WTC11 (cell line): ENCODE measurements at regions not wholly inside any gene's neighbourhood (a gene's known extent, or its start where the extent isn't known, plus 50 kb on each side); places are given as distances from the start of the nearest gene placed in this dataset.

ENCODE experiments used
- ATAC-seq: fragments of 200-7000 bp; cut with Tn5 transposase; 2 replicates; pipeline ENCODE4 v1.10.0; 2021; ENCODE audit warnings: mild to moderate bottlenecking, moderate library complexity
- CTCF ChIA-PET: fragments of 300-600 bp; sonication (Branson Sonifier 250); formaldehyde crosslinking; loops from one replicate; lab custom pipeline; 2021; ENCODE audit warnings: antibody characterized with exemption; lab: Charles Lee
- POLR2A ChIA-PET: fragments of 350-600 bp; sonication (Branson Sonifier 250); formaldehyde crosslinking; loops from one replicate; lab custom pipeline; 2021; ENCODE audit warnings: antibody characterized with exemption; lab: Charles Lee
- DNase-seq: peaks from one replicate; pipeline ENCODE4 v3.0.0; 2021; ENCODE audit warnings: low spot score
- H3K27ac Mint-ChIP-seq: 2 replicates; pipeline ENCODE4 v1.8.0; 2021; ENCODE audit warnings: mixed read lengths
- H3K27me3 Mint-ChIP-seq: 2 replicates; pipeline ENCODE4 v1.8.0; 2021; ENCODE audit warnings: low read depth, mild to moderate bottlenecking, moderate library complexity, mixed read lengths
- H3K36me3 Mint-ChIP-seq: 2 replicates; pipeline ENCODE4 v1.8.0; 2021; ENCODE audit warnings: mixed read lengths
- H3K4me1 Mint-ChIP-seq: 2 replicates; pipeline ENCODE4 v1.8.0; 2022; ENCODE audit warnings: mixed read lengths
- H3K4me3 Mint-ChIP-seq: 2 replicates; pipeline ENCODE4 v1.8.0; 2021; ENCODE audit warnings: mild to moderate bottlenecking, moderate library complexity, mixed read lengths
- H3K9me3 Mint-ChIP-seq: 2 replicates; pipeline ENCODE4 v1.8.0; 2021; ENCODE audit warnings: mixed read lengths
- ATF1 ChIP-seq: sonication (generic); formaldehyde crosslinking; IDR thresholded peaks from 2 replicates; pipeline ENCODE4 v1.8.1; 2023; ENCODE audit warnings: mild to moderate bottlenecking, moderate library complexity, missing genetic modification reagents
- CBFB ChIP-seq: sonication (generic); formaldehyde crosslinking; IDR thresholded peaks from 2 replicates; pipeline ENCODE4 v1.8.1; 2022; ENCODE audit warnings: mild to moderate bottlenecking, low read depth, missing genetic modification reagents
- FOXK1 ChIP-seq: sonication (generic); formaldehyde crosslinking; IDR thresholded peaks from 2 replicates; pipeline ENCODE4 v1.8.0; 2022; ENCODE audit warnings: mild to moderate bottlenecking, moderate library complexity, missing genetic modification reagents
- IRF2 ChIP-seq: sonication (generic); formaldehyde crosslinking; IDR thresholded peaks from 2 replicates; pipeline ENCODE4 v1.8.0; 2022; ENCODE audit warnings: low read depth, missing genetic modification reagents, borderline replicate concordance
- JUN ChIP-seq: sonication (generic); formaldehyde crosslinking; IDR thresholded peaks from 2 replicates; pipeline ENCODE4 v1.8.0; 2023; ENCODE audit warnings: mild to moderate bottlenecking, missing genetic modification reagents
- KAT7 ChIP-seq: sonication (generic); formaldehyde crosslinking; IDR thresholded peaks from 2 replicates; pipeline ENCODE4 v1.8.1; 2023; ENCODE audit warnings: missing genetic modification reagents, mild to moderate bottlenecking, borderline replicate concordance
- MYBL2 ChIP-seq: sonication (generic); formaldehyde crosslinking; IDR thresholded peaks from 2 replicates; pipeline ENCODE4 v1.8.1; 2023; ENCODE audit warnings: mild to moderate bottlenecking, moderate library complexity, missing genetic modification reagents
- NFE2L1 ChIP-seq: sonication (generic); formaldehyde crosslinking; IDR thresholded peaks from 2 replicates; pipeline ENCODE4 v1.8.1; 2023; ENCODE audit warnings: missing genetic modification reagents
- NR3C1 ChIP-seq: sonication (generic); formaldehyde crosslinking; conservative IDR thresholded peaks from 2 replicates; pipeline ENCODE4 v1.8.1; 2023; ENCODE audit warnings: low read depth, mild to moderate bottlenecking, missing genetic modification reagents
- OVOL2 ChIP-seq: fragments of 250-450 bp; sonication (Bioruptor Pico); IDR thresholded peaks from 2 replicates; pipeline ENCODE4 v1.9.0; 2021; ENCODE audit warnings: mild to moderate bottlenecking, borderline replicate concordance
- PRRX2 ChIP-seq: fragments of 250-450 bp; sonication (Bioruptor Pico); IDR thresholded peaks from 2 replicates; pipeline ENCODE4 v1.8.0; 2021; ENCODE audit warnings: mild to moderate bottlenecking
- SP1 ChIP-seq: sonication (generic); formaldehyde crosslinking; conservative IDR thresholded peaks from 2 replicates; pipeline ENCODE4 v1.8.1; 2022; ENCODE audit warnings: missing genetic modification reagents
- TCF7 ChIP-seq: sonication (generic); formaldehyde crosslinking; IDR thresholded peaks from 2 replicates; pipeline ENCODE4 v1.8.0; 2022; ENCODE audit warnings: mild to moderate bottlenecking, low read depth, missing genetic modification reagents, moderate library complexity
- TEAD1 ChIP-seq: sonication (generic); formaldehyde crosslinking; IDR thresholded peaks from 2 replicates; pipeline ENCODE4 v1.8.0; 2022; ENCODE audit warnings: mild to moderate bottlenecking, missing genetic modification reagents
- ZNF317 ChIP-seq: sonication (generic); formaldehyde crosslinking; IDR thresholded peaks from 2 replicates; pipeline ENCODE4 v1.8.1; 2023; ENCODE audit warnings: low read depth, mild to moderate bottlenecking, moderate library complexity, missing genetic modification reagents, borderline replicate concordance
- ZNF396 ChIP-seq: fragments of 250-450 bp; sonication (Bioruptor Pico); IDR thresholded peaks from 2 replicates; pipeline ENCODE4 v1.8.0; 2021; ENCODE audit warnings: mild to moderate bottlenecking, moderate library complexity, borderline replicate concordance
- ZNF416 ChIP-seq: fragments of 250-450 bp; sonication (Bioruptor Pico); IDR thresholded peaks from 2 replicates; pipeline ENCODE4 v1.9.0; 2021; ENCODE audit warnings: mild to moderate bottlenecking, inconsistent platforms
- ZNF671 ChIP-seq: fragments of 250-450 bp; sonication (Bioruptor Pico); IDR thresholded peaks from 2 replicates; pipeline ENCODE4 v1.8.0; 2021; ENCODE audit warnings: mild to moderate bottlenecking
- TF ChIP-seq, protein P1 (sequence below): sonication (generic); formaldehyde crosslinking; IDR thresholded peaks from 2 replicates; pipeline ENCODE4 v1.8.1; 2023; ENCODE audit warnings: mild to moderate bottlenecking, missing genetic modification reagents
- TF ChIP-seq, protein P2 (sequence below): sonication (generic); formaldehyde crosslinking; IDR thresholded peaks from 2 replicates; pipeline ENCODE4 v1.8.0; 2022; ENCODE audit warnings: mild to moderate bottlenecking, missing genetic modification reagents
- TF ChIP-seq, protein P3 (sequence below): fragments of 250-450 bp; sonication (Bioruptor Pico); IDR thresholded peaks from 2 replicates; pipeline ENCODE4 v1.9.0; 2021; ENCODE audit warnings: mild to moderate bottlenecking
- TF ChIP-seq, protein P4 (sequence below): sonication (generic); formaldehyde crosslinking; IDR thresholded peaks from 2 replicates; pipeline ENCODE4 v1.8.0; 2022; ENCODE audit warnings: mild to moderate bottlenecking, missing genetic modification reagents
- TF ChIP-seq, protein P5 (sequence below): sonication (generic); formaldehyde crosslinking; IDR thresholded peaks from 2 replicates; pipeline ENCODE4 v1.8.1; 2022; ENCODE audit warnings: mild to moderate bottlenecking, moderate library complexity, missing genetic modification reagents

DNA sequence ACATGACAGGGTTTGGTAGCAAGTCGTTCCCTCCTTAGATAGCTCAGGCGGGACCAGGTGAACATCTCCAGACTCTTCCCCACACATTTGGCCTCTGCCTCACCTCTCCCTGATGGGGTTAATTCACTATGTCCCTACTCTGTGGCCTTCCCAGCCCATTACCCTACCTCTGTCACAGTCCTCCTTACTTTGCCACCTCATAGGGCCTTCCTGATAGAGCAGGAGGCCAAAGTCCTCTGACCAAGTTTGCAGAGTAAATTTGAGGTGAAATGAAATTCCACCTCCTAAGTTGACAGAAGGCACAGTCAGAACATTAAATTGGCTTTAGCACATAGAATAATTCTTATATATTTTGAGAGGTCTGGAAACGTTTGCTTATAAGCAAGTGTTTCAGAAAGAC, 53.1 kb upstream of the ARMC2 start:
- Mint-ChIP-seq H3K27me3 (no peaks in the 10 kb centered on the region), H3K36me3 (no peaks in the 10 kb centered on the region), H3K4me3 (no peak overlapping the region), H3K9me3 (no peaks in the 10 kb centered on the region), H3K27ac (no peak overlapping the region), H3K4me1 (peaks cover 14% of the 10 kb centered on the region)
- ChIA-PET CTCF (interaction anchor here (0.7 kb wide), 1 partner anchor 74 kb away, joined by 3 read pairs; no protein-coding TSS in a partner anchor), POLR2A (no interaction called here)
- ATAC-seq (no peak), DNase-seq (no peak)
- TF ChIP-seq JUN (CRISPR knock-in tag) (no peak), TEAD1 (no peak), ZNF416 (no peak), CBFB (CRISPR knock-in tag) (no peak), ZNF396 (CRISPR knock-in tag) (no peak), ATF1 (CRISPR knock-in tag) (no peak), NFE2L1 (CRISPR knock-in tag) (no peak)
- TF ChIP-seq, protein P1, sequence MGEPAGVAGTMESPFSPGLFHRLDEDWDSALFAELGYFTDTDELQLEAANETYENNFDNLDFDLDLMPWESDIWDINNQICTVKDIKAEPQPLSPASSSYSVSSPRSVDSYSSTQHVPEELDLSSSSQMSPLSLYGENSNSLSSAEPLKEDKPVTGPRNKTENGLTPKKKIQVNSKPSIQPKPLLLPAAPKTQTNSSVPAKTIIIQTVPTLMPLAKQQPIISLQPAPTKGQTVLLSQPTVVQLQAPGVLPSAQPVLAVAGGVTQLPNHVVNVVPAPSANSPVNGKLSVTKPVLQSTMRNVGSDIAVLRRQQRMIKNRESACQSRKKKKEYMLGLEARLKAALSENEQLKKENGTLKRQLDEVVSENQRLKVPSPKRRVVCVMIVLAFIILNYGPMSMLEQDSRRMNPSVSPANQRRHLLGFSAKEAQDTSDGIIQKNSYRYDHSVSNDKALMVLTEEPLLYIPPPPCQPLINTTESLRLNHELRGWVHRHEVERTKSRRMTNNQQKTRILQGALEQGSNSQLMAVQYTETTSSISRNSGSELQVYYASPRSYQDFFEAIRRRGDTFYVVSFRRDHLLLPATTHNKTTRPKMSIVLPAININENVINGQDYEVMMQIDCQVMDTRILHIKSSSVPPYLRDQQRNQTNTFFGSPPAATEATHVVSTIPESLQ (CRISPR knock-in tag), result no peak

GRCh38 chr6:108795814-108796213, 52.4 kb upstream of the ARMC2 start:
- POLR2A ChIA-PET, result no interaction called here

DNA sequence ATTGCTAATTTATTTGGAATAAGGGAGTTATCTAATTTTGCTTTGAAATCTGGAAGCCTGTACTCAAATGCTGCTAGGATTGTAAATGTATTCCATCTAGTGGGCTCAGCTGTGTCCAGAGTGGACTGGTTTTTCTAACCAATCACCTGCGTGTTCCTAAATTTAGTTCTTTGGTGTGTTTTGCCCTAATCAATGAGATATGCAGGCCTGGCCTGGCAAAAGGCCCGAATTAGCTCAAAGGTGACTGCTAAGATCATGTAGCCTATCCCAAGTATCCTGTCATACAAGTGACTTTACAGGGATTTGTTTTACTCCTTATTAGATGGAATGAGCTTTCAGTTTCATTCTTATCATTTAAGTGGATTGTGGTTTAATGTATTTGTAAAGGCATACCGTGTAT, 51.3 kb upstream of the ARMC2 start:
- no peaks in the 10 kb centered on the region for H3K27me3 Mint-ChIP-seq
- H3K9me3 Mint-ChIP-seq, result no peaks in the 10 kb centered on the region
- CTCF ChIA-PET, result interaction anchor here (1.2 kb wide), 1 partner anchor 41 kb away, joined by 3 read pairs; no protein-coding TSS in a partner anchor
- no peak overlapping the region for H3K4me3 Mint-ChIP-seq
- TF ChIP-seq TCF7 (CRISPR knock-in tag), result no peak
- TF ChIP-seq IRF2, result no peak
- TF ChIP-seq ATF1 (CRISPR knock-in tag), result no peak
- no peak for TF ChIP-seq KAT7 (CRISPR knock-in tag)
- no peak for TF ChIP-seq PRRX2
- TF ChIP-seq JUN (CRISPR knock-in tag), result no peak
- TF ChIP-seq FOXK1 (CRISPR knock-in tag), result no peak
- TF ChIP-seq ZNF671 (CRISPR knock-in tag), result no peak
- TF ChIP-seq ZNF317 (CRISPR knock-in tag), result no peak
- TF ChIP-seq, protein P2, sequence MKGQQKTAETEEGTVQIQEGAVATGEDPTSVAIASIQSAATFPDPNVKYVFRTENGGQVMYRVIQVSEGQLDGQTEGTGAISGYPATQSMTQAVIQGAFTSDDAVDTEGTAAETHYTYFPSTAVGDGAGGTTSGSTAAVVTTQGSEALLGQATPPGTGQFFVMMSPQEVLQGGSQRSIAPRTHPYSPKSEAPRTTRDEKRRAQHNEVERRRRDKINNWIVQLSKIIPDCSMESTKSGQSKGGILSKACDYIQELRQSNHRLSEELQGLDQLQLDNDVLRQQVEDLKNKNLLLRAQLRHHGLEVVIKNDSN (CRISPR knock-in tag), result no peak
- no peak for TF ChIP-seq NR3C1 (CRISPR knock-in tag)
- TF ChIP-seq, protein P3, sequence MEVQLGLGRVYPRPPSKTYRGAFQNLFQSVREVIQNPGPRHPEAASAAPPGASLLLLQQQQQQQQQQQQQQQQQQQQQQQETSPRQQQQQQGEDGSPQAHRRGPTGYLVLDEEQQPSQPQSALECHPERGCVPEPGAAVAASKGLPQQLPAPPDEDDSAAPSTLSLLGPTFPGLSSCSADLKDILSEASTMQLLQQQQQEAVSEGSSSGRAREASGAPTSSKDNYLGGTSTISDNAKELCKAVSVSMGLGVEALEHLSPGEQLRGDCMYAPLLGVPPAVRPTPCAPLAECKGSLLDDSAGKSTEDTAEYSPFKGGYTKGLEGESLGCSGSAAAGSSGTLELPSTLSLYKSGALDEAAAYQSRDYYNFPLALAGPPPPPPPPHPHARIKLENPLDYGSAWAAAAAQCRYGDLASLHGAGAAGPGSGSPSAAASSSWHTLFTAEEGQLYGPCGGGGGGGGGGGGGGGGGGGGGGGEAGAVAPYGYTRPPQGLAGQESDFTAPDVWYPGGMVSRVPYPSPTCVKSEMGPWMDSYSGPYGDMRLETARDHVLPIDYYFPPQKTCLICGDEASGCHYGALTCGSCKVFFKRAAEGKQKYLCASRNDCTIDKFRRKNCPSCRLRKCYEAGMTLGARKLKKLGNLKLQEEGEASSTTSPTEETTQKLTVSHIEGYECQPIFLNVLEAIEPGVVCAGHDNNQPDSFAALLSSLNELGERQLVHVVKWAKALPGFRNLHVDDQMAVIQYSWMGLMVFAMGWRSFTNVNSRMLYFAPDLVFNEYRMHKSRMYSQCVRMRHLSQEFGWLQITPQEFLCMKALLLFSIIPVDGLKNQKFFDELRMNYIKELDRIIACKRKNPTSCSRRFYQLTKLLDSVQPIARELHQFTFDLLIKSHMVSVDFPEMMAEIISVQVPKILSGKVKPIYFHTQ (CRISPR knock-in tag), result no peak
- no peak for TF ChIP-seq ZNF416
- no peak for TF ChIP-seq MYBL2
- TF ChIP-seq, protein P4, sequence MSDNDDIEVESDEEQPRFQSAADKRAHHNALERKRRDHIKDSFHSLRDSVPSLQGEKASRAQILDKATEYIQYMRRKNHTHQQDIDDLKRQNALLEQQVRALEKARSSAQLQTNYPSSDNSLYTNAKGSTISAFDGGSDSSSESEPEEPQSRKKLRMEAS (CRISPR knock-in tag), result no peak
- TF ChIP-seq OVOL2 (CRISPR knock-in tag), result no peak
- TF ChIP-seq SP1 (CRISPR knock-in tag), result no peak
- H3K27ac Mint-ChIP-seq, result no peak overlapping the region
- peaks cover 14% of the 10 kb centered on the region for H3K4me1 Mint-ChIP-seq
- no peaks in the 10 kb centered on the region for H3K36me3 Mint-ChIP-seq
- ATAC-seq (no peak), DNase-seq (no peak)
- POLR2A ChIA-PET, result no interaction called here

More at GRCh38 chr6:108795814-108796213, 52.4 kb upstream of the ARMC2 start:
- TF ChIP-seq, protein P5, sequence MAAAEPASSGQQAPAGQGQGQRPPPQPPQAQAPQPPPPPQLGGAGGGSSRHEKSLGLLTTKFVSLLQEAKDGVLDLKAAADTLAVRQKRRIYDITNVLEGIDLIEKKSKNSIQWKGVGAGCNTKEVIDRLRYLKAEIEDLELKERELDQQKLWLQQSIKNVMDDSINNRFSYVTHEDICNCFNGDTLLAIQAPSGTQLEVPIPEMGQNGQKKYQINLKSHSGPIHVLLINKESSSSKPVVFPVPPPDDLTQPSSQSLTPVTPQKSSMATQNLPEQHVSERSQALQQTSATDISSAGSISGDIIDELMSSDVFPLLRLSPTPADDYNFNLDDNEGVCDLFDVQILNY (CRISPR knock-in tag), result no peak
- TF ChIP-seq, all 79 proteins: peak for 0
- DNase-seq (no peak), ATAC-seq (no peak)
- Mint-ChIP-seq H3K36me3 (no peaks in the 10 kb centered on the region), H3K4me1 (peaks cover 14% of the 10 kb centered on the region), H3K9me3 (no peaks in the 10 kb centered on the region), H3K27me3 (no peaks in the 10 kb centered on the region), H3K4me3 (no peak overlapping the region), H3K27ac (no peak overlapping the region)
- CTCF ChIA-PET, result interaction anchor here (0.7 kb wide), 1 partner anchor 75 kb away, joined by 3 read pairs; no protein-coding TSS in a partner anchor
